ENCODE measurements at regions not wholly inside any gene's neighbourhood (a gene's known extent, or its start where the extent isn't known, plus 50 kb on each side); places are given as distances from the start of the nearest gene placed in this dataset.

GRCh38 chr1:87806379-87807094 is 477.9 kb downstream of the LMO4 start:
- in situ Hi-C loops (cut with MboI; ENCODE audit: low sequenced_read_pairs), result no loop called here

- in situ Hi-C loops (cut with MboI; ENCODE audit: low sequenced_read_pairs), result no loop called here
Measured at GRCh38 chr1:87810166-87810565, 481.5 kb downstream of the LMO4 start.

GRCh38 chr1:87812871-87813577 is 484.3 kb downstream of the LMO4 start:
- in situ Hi-C loops (cut with MboI; ENCODE audit: low sequenced_read_pairs), result no loop called here

- in situ Hi-C loops (cut with MboI; ENCODE audit: low sequenced_read_pairs), result no loop called here
Measured at GRCh38 chr1:87814573-87814972, 485.9 kb downstream of the LMO4 start.

GRCh38 chr1:87816646-87817045 is 488.0 kb downstream of the LMO4 start:
- in situ Hi-C loops (cut with MboI; ENCODE audit: low sequenced_read_pairs), result no loop called here

- in situ Hi-C loops (cut with MboI; ENCODE audit: low sequenced_read_pairs), result no loop called here
Measured at GRCh38 chr1:87820668-87821334, 492.1 kb downstream of the LMO4 start.

GRCh38 chr1:87821335-87821697 is 492.6 kb downstream of the LMO4 start:
- in situ Hi-C loops (cut with MboI; ENCODE audit: low sequenced_read_pairs), result no loop called here

GRCh38 chr1:87826681-87827251 is 498.1 kb downstream of the LMO4 start:
- in situ Hi-C loops (cut with MboI; ENCODE audit: low sequenced_read_pairs), result no loop called here

- in situ Hi-C loops (cut with MboI; ENCODE audit: low sequenced_read_pairs), result no loop called here
Measured at GRCh38 chr1:87829360-87829759, 500.7 kb downstream of the LMO4 start.

GRCh38 chr1:87830432-87830978 is 501.8 kb downstream of the LMO4 start:
- in situ Hi-C loops (cut with MboI; ENCODE audit: low sequenced_read_pairs), result no loop called here

- in situ Hi-C loops (cut with MboI; ENCODE audit: low sequenced_read_pairs), result no loop called here
Measured at GRCh38 chr1:87833166-87833565, 504.5 kb downstream of the LMO4 start.

GRCh38 chr1:87834151-87834550 is 505.5 kb downstream of the LMO4 start:
- in situ Hi-C loops (cut with MboI; ENCODE audit: low sequenced_read_pairs), result no loop called here

- in situ Hi-C loops (cut with MboI; ENCODE audit: low sequenced_read_pairs), result no loop called here
Measured at GRCh38 chr1:87834941-87835340, 506.3 kb downstream of the LMO4 start.

GRCh38 chr1:87840767-87841166 is 512.1 kb downstream of the LMO4 start:
- in situ Hi-C loops (cut with MboI; ENCODE audit: low sequenced_read_pairs), result no loop called here

GRCh38 chr1:87841332-87841731 is 512.7 kb downstream of the LMO4 start:
- in situ Hi-C loops (cut with MboI; ENCODE audit: low sequenced_read_pairs), result no loop called here

GRCh38 chr1:87842156-87842555 is 513.5 kb downstream of the LMO4 start:
- in situ Hi-C loops (cut with MboI; ENCODE audit: low sequenced_read_pairs), result no loop called here

- in situ Hi-C loops (cut with MboI; ENCODE audit: low sequenced_read_pairs), result no loop called here
Measured at GRCh38 chr1:87844251-87844650, 515.6 kb downstream of the LMO4 start.

- in situ Hi-C loops (cut with MboI; ENCODE audit: low sequenced_read_pairs), result no loop called here
Measured at GRCh38 chr1:87851490-87851889, 522.8 kb downstream of the LMO4 start.

GRCh38 chr1:87852410-87853161 is 523.9 kb downstream of the LMO4 start:
- in situ Hi-C loops (cut with MboI; ENCODE audit: low sequenced_read_pairs), result no loop called here

- in situ Hi-C loops (cut with MboI; ENCODE audit: low sequenced_read_pairs), result no loop called here
Measured at GRCh38 chr1:87853576-87854351, 525.1 kb downstream of the LMO4 start.
